PC-9 (cell line): ENCODE measurements at regions not wholly inside any gene's neighbourhood (a gene's known extent, or its start where the extent isn't known, plus 50 kb on each side); places are given as distances from the start of the nearest gene placed in this dataset.

ENCODE experiments used
- BruUV-seq: library from RNA; stranded (reverse); fragments of 400-500 nt; replicated peaks from 2 replicates; lab custom pipeline; 2021; lab: Mats Ljungman, UMichigan
- CTCF ChIA-PET: fragments of 300-600 bp; sonication (Branson Sonifier 250); formaldehyde crosslinking; loops from one replicate; lab custom pipeline; 2022; ENCODE audit warnings: antibody characterized with exemption; lab: Charles Lee
- POLR2A ChIA-PET: fragments of 300-600 bp; sonication (Branson Sonifier 250); formaldehyde crosslinking; loops from one replicate; lab custom pipeline; 2022; ENCODE audit warnings: antibody characterized with exemption; ENCODE audit not compliant: unreplicated experiment; lab: Charles Lee
- DNase-seq, 2 experiments: peaks; one replicate each; pipeline versions ENCODE4 v3.0.0 to v3.0.0-alpha.2; 2015 to 2022; ENCODE audit warnings: mixed read lengths in 1 of 2
- H2AFZ ChIP-seq: fragments of 200-600 bp; sonication (generic); 2 replicates; pipeline ENCODE4 v1.8.1; 2017; ENCODE audit warnings: antibody characterized with exemption
- H3F3A ChIP-seq: fragments of 200-600 bp; sonication (generic); 2 replicates; pipeline ENCODE4 v1.8.1; 2017; ENCODE audit warnings: antibody characterized with exemption, mild to moderate bottlenecking, low read depth; ENCODE audit not compliant: insufficient read depth
- H3K27ac ChIP-seq: fragments of 200-600 bp; sonication (generic); 2 replicates; pipeline ENCODE4 v1.6.1; 2016; ENCODE audit warnings: mixed run types
- H3K27me3 ChIP-seq: fragments of 200-600 bp; sonication (generic); 2 replicates; pipeline ENCODE4 v1.6.1; 2016; ENCODE audit warnings: low read depth, mixed run types; ENCODE audit not compliant: insufficient read depth
- H3K36me3 ChIP-seq: fragments of 200-600 bp; sonication (generic); 2 replicates; pipeline ENCODE4 v1.6.1; 2016; ENCODE audit warnings: low read depth, mixed run types
- H3K4me1 ChIP-seq: fragments of 200-600 bp; sonication (generic); replicated peaks from 2 replicates; pipeline ENCODE4 v1.6.1; 2016; ENCODE audit warnings: mixed run types; ENCODE audit not compliant: insufficient read depth
- H3K4me2 ChIP-seq: fragments of 200-600 bp; sonication (generic); 2 replicates; pipeline ENCODE4 v1.6.1; 2017; ENCODE audit warnings: mixed run types
- H3K4me3 ChIP-seq: fragments of 200-600 bp; sonication (generic); 2 replicates; pipeline ENCODE4 v1.6.1; 2016; ENCODE audit warnings: mixed run types
- H3K79me2 ChIP-seq: fragments of 200-600 bp; sonication (generic); 2 replicates; pipeline ENCODE4 v1.6.1; 2017; ENCODE audit warnings: low read depth, mixed run types
- H3K9me2 ChIP-seq: fragments of 200-600 bp; sonication (generic); 2 replicates; pipeline ENCODE4 v1.8.1; 2017; ENCODE audit warnings: mild to moderate bottlenecking; ENCODE audit not compliant: insufficient read depth
- H3K9me3 ChIP-seq: fragments of 200-600 bp; sonication (generic); 2 replicates; pipeline ENCODE4 v1.8.1; 2016; ENCODE audit warnings: low read depth; ENCODE audit not compliant: insufficient read depth
- H4K20me1 ChIP-seq: fragments of 200-600 bp; sonication (generic); 2 replicates; pipeline ENCODE4 v1.8.1; 2017; ENCODE audit not compliant: insufficient read depth
- CTCF ChIP-seq: fragments of 200-600 bp; sonication (generic); conservative IDR thresholded peaks from 2 replicates; pipeline ENCODE4 v1.6.1; 2017; ENCODE audit warnings: mixed run types, antibody characterized with exemption, mild to moderate bottlenecking, moderate library complexity
- EZH2 ChIP-seq: fragments of 200-600 bp; sonication (generic); IDR thresholded peaks from 2 replicates; pipeline ENCODE4 v1.8.0; 2017; ENCODE audit warnings: antibody characterized with exemption, low read depth
- intact Hi-C: fragments of 100-400 bp; cut with micrococcal nuclease; formaldehyde crosslinking; loops from one replicate; pipeline ENCODE4 v1.10.0; 2022; ENCODE audit not compliant: unreplicated experiment

GRCh38 chr16:62652441-62653120 is 616.3 kb upstream of the CDH8 start:
- Histone ChIP-seq H3K4me2 (no peak overlapping the region), H3K9me3 (no peaks in the 10 kb centered on the region), H3K9me2 (no peaks in the 10 kb centered on the region), H3K27me3 (no peaks in the 10 kb centered on the region), H2AFZ (no peak overlapping the region), H3K4me1 (no peaks in the 10 kb centered on the region), H3K4me3 (no peak overlapping the region), H3F3A (no peaks in the 10 kb centered on the region), H3K36me3 (no peaks in the 10 kb centered on the region), H4K20me1 (no peaks in the 10 kb centered on the region), H3K79me2 (no peaks in the 10 kb centered on the region), H3K27ac (no peak overlapping the region)
- TF ChIP-seq EZH2 (no peak), CTCF (no peak)
- intact Hi-C loops, result no loop called here
- ChIA-PET POLR2A (interaction anchor here (0.6 kb wide), 1 partner anchor 189 kb away, joined by 4 read pairs; no protein-coding TSS in a partner anchor), CTCF (no interaction called here)
- no peak for DNase-seq
- BruUV-seq, result no TSS peak

GRCh38 chr16:62648256-62648655 is 612.0 kb upstream of the CDH8 start:
- POLR2A ChIA-PET, result no interaction called here
- Histone ChIP-seq H3K9me3 (no peaks in the 10 kb centered on the region), H4K20me1 (no peaks in the 10 kb centered on the region), H3K4me1 (no peaks in the 10 kb centered on the region), H3K79me2 (no peaks in the 10 kb centered on the region), H3K36me3 (no peaks in the 10 kb centered on the region), H3F3A (no peaks in the 10 kb centered on the region), H3K27me3 (no peaks in the 10 kb centered on the region), H3K27ac (no peak overlapping the region), H3K4me2 (no peak overlapping the region), H3K9me2 (no peaks in the 10 kb centered on the region), H2AFZ (no peak overlapping the region), H3K4me3 (no peak overlapping the region)
- no peak for DNase-seq
- no peak for TF ChIP-seq EZH2
- no TSS peak for BruUV-seq
- CTCF ChIA-PET, result no interaction called here
- intact Hi-C loops, result no loop called here

GRCh38 chr16:62644030-62644812 is 608.0 kb upstream of the CDH8 start:
- Histone ChIP-seq H3K27me3 (no peaks in the 10 kb centered on the region), H3F3A (no peaks in the 10 kb centered on the region), H3K79me2 (no peaks in the 10 kb centered on the region), H3K9me2 (no peaks in the 10 kb centered on the region), H3K36me3 (no peaks in the 10 kb centered on the region), H3K4me1 (no peaks in the 10 kb centered on the region), H2AFZ (no peak overlapping the region), H3K27ac (no peak overlapping the region), H3K4me2 (no peak overlapping the region), H4K20me1 (no peaks in the 10 kb centered on the region), H3K9me3 (no peaks in the 10 kb centered on the region), H3K4me3 (no peak overlapping the region)
- intact Hi-C loops, result no loop called here
- no peak for DNase-seq
- TF ChIP-seq CTCF (no peak), EZH2 (no peak)
- POLR2A ChIA-PET, result no interaction called here
- CTCF ChIA-PET, result no interaction called here
- no TSS peak for BruUV-seq
